SK-N-SH (cell line): ENCODE measurements at regions not wholly inside any gene's neighbourhood (a gene's known extent, or its start where the extent isn't known, plus 50 kb on each side); places are given as distances from the start of the nearest gene placed in this dataset.

ENCODE experiments used
- CTCF ChIA-PET: fragments of 300-600, 350-600 bp; formaldehyde crosslinking; extraction: SDS; loops from one replicate; lab custom pipeline; 2021; lab: Yijun Ruan, JAX
- POLR2A ChIA-PET: fragments of 350-600 bp; sonication (Branson Sonifier 250); formaldehyde crosslinking; extraction: SDS; loops from one replicate; lab custom pipeline; 2020; ENCODE audit warnings: antibody characterized with exemption, inconsistent platforms; lab: Yijun Ruan, JAX
- DNase-seq: peaks from one replicate; pipeline ENCODE4 v3.0.0; 2012
- H2AFZ ChIP-seq: fragments of 200-600 bp; sonication (generic); 2 replicates; pipeline ENCODE4 v1.8.1; 2016; ENCODE audit warnings: antibody characterized with exemption, mild to moderate bottlenecking, low read depth
- H3F3A ChIP-seq: fragments of 200-600 bp; sonication (generic); replicated peaks from 2 replicates; pipeline ENCODE3; 2016; ENCODE audit warnings: antibody characterized with exemption, mild to moderate bottlenecking; ENCODE audit not compliant: insufficient read depth
- H3K27ac ChIP-seq, 2 experiments: fragments of 200-500 bp in 1 of 2; fragments of 200-600 bp in 1 of 2; sonication (Bioruptor generic) in 1 of 2; sonication (generic), shearing (Covaris generic) in 1 of 2; 2 replicates each; pipeline versions ENCODE4 v1.5.1 to v1.6.1; 2014 to 2016; ENCODE audit warnings: low read depth in 2 of 2, inconsistent platforms in 1 of 2, low read length in 1 of 2, mild to moderate bottlenecking in 1 of 2, mixed read lengths in 1 of 2
- H3K27me3 ChIP-seq: fragments of 200-600 bp; sonication (generic), shearing (Covaris generic); 2 replicates; pipeline ENCODE4 v1.6.1; 2016; ENCODE audit warnings: mixed run types; ENCODE audit not compliant: insufficient read depth
- H3K36me3 ChIP-seq, 2 experiments: fragments of 200-500 bp in 1 of 2; fragments of 200-600 bp in 1 of 2; sonication (Bioruptor generic) in 1 of 2; sonication (generic) in 1 of 2; replicated peaks in 1 of 2; 2 replicates each; pipeline versions ENCODE3 to v1.5.1; 2014 to 2016; ENCODE audit warnings: low read length in 1 of 2, mild to moderate bottlenecking in 1 of 2; ENCODE audit not compliant: insufficient read depth in 2 of 2, control insufficient read depth in 1 of 2
- H3K4me1 ChIP-seq, 2 experiments: fragments of 200-500 bp in 1 of 2; fragments of 200-600 bp in 1 of 2; sonication (Bioruptor generic) in 1 of 2; sonication (generic), shearing (Covaris generic) in 1 of 2; 2 replicates each; pipeline versions ENCODE4 v1.5.1 to v1.6.1; 2014 to 2016; ENCODE audit warnings: low read depth in 1 of 2, low read length in 1 of 2, mixed run types in 1 of 2; ENCODE audit not compliant: insufficient read depth in 2 of 2, control insufficient read depth in 1 of 2
- H3K4me2 ChIP-seq: fragments of 200-600 bp; sonication (generic), shearing (Covaris generic); 2 replicates; pipeline ENCODE4 v1.6.1; 2017; ENCODE audit warnings: mixed run types
- H3K4me3 ChIP-seq, 2 experiments: fragments of 200-500 bp in 1 of 2; fragments of 200-600 bp in 1 of 2; sonication (Bioruptor generic) in 1 of 2; sonication (generic), shearing (Covaris generic) in 1 of 2; 2 replicates each; pipeline versions ENCODE4 v1.5.1 to v1.8.1; 2014 to 2016; ENCODE audit warnings: low read depth in 2 of 2, inconsistent platforms in 1 of 2, low read length in 1 of 2, mild to moderate bottlenecking in 1 of 2, mixed read lengths in 1 of 2, moderate library complexity in 1 of 2
- H3K79me2 ChIP-seq: fragments of 200-600 bp; sonication (generic); 2 replicates; pipeline ENCODE4 v1.8.1; 2017; ENCODE audit warnings: mild to moderate bottlenecking; ENCODE audit not compliant: insufficient read depth
- H3K9ac ChIP-seq: fragments of 200-600 bp; sonication (generic); 2 replicates; pipeline ENCODE4 v1.6.1; 2017; ENCODE audit warnings: mixed run types
- H3K9me2 ChIP-seq: fragments of 200-600 bp; sonication (generic); 2 replicates; pipeline ENCODE4 v1.6.1; 2017; ENCODE audit warnings: mixed run types
- H3K9me3 ChIP-seq: fragments of 200-600 bp; sonication (generic); 2 replicates; pipeline ENCODE4 v1.6.1; 2017; ENCODE audit warnings: mixed run types, mild to moderate bottlenecking, moderate library complexity
- H4K20me1 ChIP-seq: fragments of 200-600 bp; sonication (generic); 2 replicates; pipeline ENCODE4 v1.6.1; 2017; ENCODE audit warnings: mild to moderate bottlenecking, mixed run types; ENCODE audit not compliant: insufficient read depth
- CTCF ChIP-seq: fragments of 200-600 bp; sonication (generic); IDR thresholded peaks from 2 replicates; pipeline ENCODE4 v1.6.1; 2017; ENCODE audit warnings: antibody characterized with exemption, mild to moderate bottlenecking, moderate library complexity
- FOXJ3 ChIP-seq: sonication (generic); formaldehyde crosslinking; IDR thresholded peaks from 2 replicates; pipeline ENCODE4 v1.5.1; 2020; ENCODE audit warnings: mild to moderate bottlenecking, missing genetic modification reagents
- IRF3 ChIP-seq: fragments of 150-350 bp; IDR thresholded peaks from 2 replicates; pipeline ENCODE4 v1.6.1; 2016; ENCODE audit warnings: mild to moderate bottlenecking, low read depth, low read length
- MEF2A ChIP-seq: IDR thresholded peaks from 2 replicates; pipeline ENCODE4 v1.4.0; 2012; ENCODE audit warnings: low read depth, borderline replicate concordance
- NFIC ChIP-seq: IDR thresholded peaks from 2 replicates; pipeline ENCODE4 v1.4.0; 2012; ENCODE audit warnings: borderline replicate concordance
- PBX3 ChIP-seq: IDR thresholded peaks from 2 replicates; pipeline ENCODE4; 2012
- REST ChIP-seq: IDR thresholded peaks from 2 replicates; pipeline ENCODE4 v1.6.1; 2012; ENCODE audit warnings: mild to moderate bottlenecking, low read depth, low read length, moderate library complexity
- RFX5 ChIP-seq: IDR thresholded peaks from 2 replicates; pipeline ENCODE4 v1.6.1; 2012; ENCODE audit warnings: mild to moderate bottlenecking, improper control_type of control experiment, low read length
- USF2 ChIP-seq: fragments of 150-350 bp; IDR thresholded peaks from 2 replicates; pipeline ENCODE4 v1.6.1; 2017; ENCODE audit warnings: antibody characterized with exemption, low read length, low read depth, borderline replicate concordance
- YY1 ChIP-seq: IDR thresholded peaks from 2 replicates; pipeline ENCODE4 v1.4.0; 2012; ENCODE audit warnings: low read depth, mild to moderate bottlenecking
- WGBS: methylation state at CpG from one replicate; pipeline ENCODE4 v1.1.6; 2017; ENCODE audit warnings: low lambda C conversion rate; 5-methylcytosine and 5-hydroxymethylcytosine counted together

- no peak for TF ChIP-seq REST
- no peak for TF ChIP-seq MEF2A
- no peak for TF ChIP-seq PBX3
- TF ChIP-seq USF2 = no peak
- TF ChIP-seq IRF3 = no peak
- no peak for TF ChIP-seq YY1
Observed at GRCh38 chr4:186782302-186782701, 58.6 kb upstream of the FAT1 start (continued).

GRCh38 chr4:186787536-186787935, 63.9 kb upstream of the FAT1 start:
- Histone ChIP-seq H3K27me3 (no peaks in the 10 kb centered on the region), H4K20me1 (no peaks in the 10 kb centered on the region), H3K9ac (no peak overlapping the region), H2AFZ (no peak overlapping the region), H3K9me3 (no peaks in the 10 kb centered on the region), H3K4me2 (no peak overlapping the region), H3K4me1 (no peaks in the 10 kb centered on the region), H3K9me2 (no peaks in the 10 kb centered on the region), H3K4me3 (no peak overlapping the region), H3K27ac (no peak overlapping the region), H3K79me2 (no peaks in the 10 kb centered on the region), H3K36me3 (no peaks in the 10 kb centered on the region), H3F3A (no peaks in the 10 kb centered on the region)
- no peak for DNase-seq
- TF ChIP-seq RFX5 (no peak), NFIC (no peak), PBX3 (no peak), CTCF (no peak), FOXJ3 (CRISPR knock-in tag) (no peak)
- ChIA-PET CTCF (no interaction called here), POLR2A (no interaction called here)
- 48% methylated on average over 5 of the region's 5 CpGs for WGBS
